ENCODE measurements at regions not wholly inside any gene's neighbourhood (a gene's known extent, or its start where the extent isn't known, plus 50 kb on each side); places are given as distances from the start of the nearest gene placed in this dataset.
"Not testable (repeated sequence)": the region's sequence is repeated elsewhere in the genome, so short reads cannot be mapped to it uniquely, and the experiment has no call there.

DNA sequence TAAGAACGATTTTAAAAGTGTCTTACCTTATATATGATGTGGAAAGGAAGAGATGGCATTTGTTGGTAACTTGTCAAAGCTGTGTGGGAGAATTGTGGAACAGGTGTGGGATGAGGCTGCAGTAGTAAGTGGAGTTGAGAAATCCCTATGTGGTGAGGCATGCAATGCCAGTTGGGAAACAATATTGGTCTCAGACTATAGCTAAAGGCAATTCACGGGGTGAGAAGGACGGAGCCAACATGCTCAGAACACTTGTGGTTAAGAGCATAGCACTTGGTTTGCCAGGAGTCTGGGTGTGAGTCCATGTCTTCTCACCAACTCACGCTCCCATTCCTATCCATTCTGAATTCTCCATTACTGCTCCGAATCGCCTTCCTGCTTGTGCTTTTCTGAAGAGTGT lies 615.6 kb upstream of the ADAMTS9 start:
- DNase-seq (ENCODE audit: low spot score), result no peak

- DNase-seq (ENCODE audit: low spot score), result no peak
These were observed 603.8 kb upstream of the ADAMTS9 start for GRCh38 chr3:65291448-65292125.

- no peak for DNase-seq (ENCODE audit: low spot score)
These were observed 601.0 kb upstream of the ADAMTS9 start for GRCh38 chr3:65288776-65289175.

GRCh38 chr3:65285956-65286355 lies 598.2 kb upstream of the ADAMTS9 start:
- no peak for DNase-seq (ENCODE audit: low spot score)

GRCh38 chr3:65284961-65285360 lies 597.2 kb upstream of the ADAMTS9 start:
- no peak for DNase-seq (ENCODE audit: low spot score)

DNA sequence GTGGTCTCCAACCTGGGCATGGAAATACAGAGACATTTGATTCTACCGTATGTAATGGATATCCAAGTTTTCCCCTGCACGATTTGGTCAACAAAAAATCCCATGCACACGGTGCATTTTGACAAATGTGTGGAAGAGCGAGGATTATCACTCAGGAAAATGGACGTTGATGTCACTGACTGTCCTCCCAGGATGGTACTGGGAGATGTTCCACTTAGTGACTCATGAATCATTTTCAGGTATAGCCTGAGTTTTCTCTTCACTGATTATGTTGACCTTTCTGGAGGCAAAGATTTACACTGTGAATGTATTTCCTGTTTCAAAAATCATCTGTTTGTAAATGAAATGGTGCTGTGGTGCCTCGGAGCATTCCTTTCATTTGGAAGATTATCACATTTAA lies 596.7 kb upstream of the ADAMTS9 start:
- DNase-seq (ENCODE audit: low spot score), result no peak

DNA sequence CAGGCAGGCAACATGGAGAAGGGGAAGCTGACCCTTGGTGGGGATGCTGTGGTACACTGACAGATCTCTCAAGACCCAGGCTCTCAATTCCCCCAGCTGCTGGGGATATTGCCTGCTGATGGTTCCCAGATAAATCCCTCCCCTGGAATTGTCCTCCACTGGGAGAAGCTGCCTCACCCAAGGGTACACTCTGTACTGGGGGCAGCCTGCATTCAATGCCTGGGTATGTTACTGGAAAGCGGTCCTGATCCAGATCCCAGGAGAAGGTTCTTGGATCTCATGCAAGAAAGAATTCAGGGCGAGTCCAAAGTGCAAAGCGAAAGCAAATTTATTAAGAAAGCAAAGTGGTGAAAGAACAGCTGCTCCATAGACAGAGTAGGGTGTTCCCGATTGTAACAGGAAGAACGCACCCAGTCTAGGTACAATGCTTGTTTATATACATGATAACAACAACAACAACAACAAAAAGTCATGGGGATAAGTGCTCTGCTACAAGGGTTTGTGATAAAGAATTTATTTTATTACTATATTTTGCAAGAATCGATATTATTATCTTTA lies 591.5 kb upstream of the ADAMTS9 start:
- no peak for DNase-seq (ENCODE audit: low spot score)

DNA sequence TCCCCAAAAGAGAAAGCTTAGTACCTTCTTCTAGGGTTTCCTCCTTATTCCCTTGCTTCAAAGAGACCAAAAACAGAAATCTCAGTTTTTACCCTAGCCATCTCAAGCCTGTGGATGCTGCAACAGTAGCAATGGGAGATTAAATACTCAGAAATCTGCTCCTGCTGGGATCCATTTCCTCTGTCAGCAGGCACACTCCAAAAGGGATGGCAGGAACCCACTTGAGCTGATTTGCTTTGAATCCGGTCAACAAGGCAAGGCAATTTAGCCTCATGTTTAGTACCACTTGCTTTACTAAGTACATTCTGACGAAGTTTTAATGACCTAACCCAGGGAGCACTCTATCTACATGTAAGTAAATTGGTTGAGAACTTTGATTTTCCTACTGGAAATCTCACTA lies 590.0 kb upstream of the ADAMTS9 start:
- peak; percentile 38 for DNase-seq (ENCODE audit: low spot score)

GRCh38 chr3:65276551-65276950 lies 588.8 kb upstream of the ADAMTS9 start:
- DNase-seq (ENCODE audit: low spot score), result no peak

DNA sequence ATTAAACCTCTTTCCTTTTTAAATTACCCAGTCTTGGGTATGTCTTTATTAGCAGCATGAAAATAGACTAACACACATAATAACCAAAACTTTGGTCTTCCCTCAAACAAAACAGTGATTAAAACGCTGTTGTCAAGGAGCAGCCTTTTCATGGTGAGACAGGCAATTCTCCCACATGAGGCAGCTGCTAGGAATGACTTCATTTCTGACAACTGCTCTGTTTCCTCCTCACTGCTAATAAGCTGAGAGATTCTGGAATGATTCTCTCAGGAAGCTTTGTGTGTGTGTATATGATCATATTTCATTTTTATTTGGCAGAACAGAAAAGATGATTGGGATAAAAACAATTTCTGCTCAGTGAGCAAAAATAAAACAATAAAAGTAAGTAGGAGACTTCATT lies 580.6 kb upstream of the ADAMTS9 start:
- DNase-seq (ENCODE audit: low spot score), result no peak

DNA sequence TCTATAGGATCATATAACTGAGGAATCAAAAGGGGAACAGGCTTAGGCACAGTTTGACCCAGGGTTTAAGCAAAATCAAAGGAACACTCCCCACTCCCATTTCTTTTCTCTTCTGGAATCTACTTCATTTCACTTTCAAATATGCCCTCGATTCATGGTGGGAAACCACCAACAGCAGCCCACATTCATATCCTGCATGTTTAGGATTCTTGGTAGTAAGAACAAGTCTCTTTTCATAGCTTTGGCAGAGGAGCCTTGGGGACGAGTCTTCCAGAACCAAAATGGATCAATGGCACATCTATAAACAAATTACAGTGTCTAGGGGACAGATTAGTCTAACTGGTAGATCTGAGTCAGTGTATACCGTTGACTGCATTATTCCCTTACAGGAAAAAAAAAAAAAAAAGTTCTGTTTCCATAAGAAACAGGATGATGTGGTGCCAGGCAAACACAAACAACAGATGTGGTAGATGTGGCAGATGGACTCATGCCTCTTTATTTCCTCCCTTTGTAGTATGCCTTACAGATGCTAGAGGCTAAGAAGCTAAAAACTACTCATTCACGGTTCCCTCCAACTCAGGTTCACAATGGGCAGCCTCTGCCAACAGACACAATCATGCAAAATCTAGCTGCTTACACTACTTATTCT lies 578.3 kb upstream of the ADAMTS9 start:
- no peak for DNase-seq (ENCODE audit: low spot score)

DNA sequence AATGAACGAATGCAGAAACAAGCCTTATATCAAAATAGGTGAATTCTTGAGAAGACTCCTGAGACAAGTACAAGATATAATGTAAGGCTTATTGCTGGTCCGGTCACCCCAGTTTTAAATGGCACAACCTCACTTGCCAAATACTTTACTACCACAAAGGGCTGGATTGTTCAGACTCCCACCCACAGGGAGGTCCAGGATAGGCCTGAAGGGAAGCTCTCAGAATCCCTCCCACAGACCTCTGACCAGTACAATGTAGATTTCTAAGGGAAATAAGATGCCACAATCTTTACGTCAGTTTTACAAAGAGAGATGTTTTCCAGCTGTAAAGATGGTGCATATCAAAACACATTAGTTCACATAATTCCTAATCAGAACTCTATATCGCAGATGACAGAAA lies 577.7 kb upstream of the ADAMTS9 start:
- DNase-seq (ENCODE audit: low spot score), result no peak

- DNase-seq (ENCODE audit: low spot score), result no peak
These were observed 574.7 kb upstream of the ADAMTS9 start for GRCh38 chr3:65262548-65262947.

GRCh38 chr3:65259946-65260345 lies 572.1 kb upstream of the ADAMTS9 start:
- no peak for DNase-seq (ENCODE audit: low spot score)

- not testable (repeated sequence) for DNase-seq (ENCODE audit: low spot score)
These were observed 565.1 kb upstream of the ADAMTS9 start for GRCh38 chr3:65252914-65253313.

DNA sequence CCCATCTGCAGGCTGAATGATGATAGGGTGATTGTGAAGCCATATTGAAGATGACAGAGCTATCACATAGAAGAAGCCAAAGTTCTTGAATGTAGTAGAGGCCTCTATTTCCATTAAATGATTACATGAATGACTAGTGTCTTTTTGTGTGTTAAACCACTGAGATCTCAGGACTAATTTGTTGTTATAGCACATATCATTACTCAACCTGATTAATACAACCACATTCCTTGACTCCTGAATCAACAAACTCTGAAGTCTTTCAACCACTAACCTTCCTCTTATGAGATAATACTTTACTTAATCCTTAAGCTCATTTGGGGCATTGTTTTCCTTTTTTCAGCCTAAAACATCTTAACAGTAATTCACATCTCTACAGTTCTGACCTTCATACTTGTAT lies 564.5 kb upstream of the ADAMTS9 start:
- no peak for DNase-seq (ENCODE audit: low spot score)

DNA sequence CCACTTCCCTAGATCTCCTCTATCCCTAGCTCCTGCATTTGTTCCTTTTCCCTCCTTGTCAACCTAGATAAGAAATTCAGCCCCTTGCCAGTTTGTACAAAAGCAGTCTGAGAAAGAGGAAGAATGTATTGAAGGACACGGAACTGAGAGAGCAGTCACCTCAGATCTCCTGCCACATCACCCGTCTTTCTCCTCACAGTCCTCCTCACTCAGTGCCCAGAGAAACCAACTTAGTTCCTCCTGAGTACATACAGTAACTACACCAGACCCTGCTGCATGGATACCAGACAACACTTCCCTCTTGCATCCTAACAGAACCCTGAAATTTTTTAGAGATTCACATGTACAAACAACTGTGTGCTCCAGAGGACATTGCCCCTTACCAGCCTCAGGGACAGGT lies 563.6 kb upstream of the ADAMTS9 start:
- no peak for DNase-seq (ENCODE audit: low spot score)

DNA sequence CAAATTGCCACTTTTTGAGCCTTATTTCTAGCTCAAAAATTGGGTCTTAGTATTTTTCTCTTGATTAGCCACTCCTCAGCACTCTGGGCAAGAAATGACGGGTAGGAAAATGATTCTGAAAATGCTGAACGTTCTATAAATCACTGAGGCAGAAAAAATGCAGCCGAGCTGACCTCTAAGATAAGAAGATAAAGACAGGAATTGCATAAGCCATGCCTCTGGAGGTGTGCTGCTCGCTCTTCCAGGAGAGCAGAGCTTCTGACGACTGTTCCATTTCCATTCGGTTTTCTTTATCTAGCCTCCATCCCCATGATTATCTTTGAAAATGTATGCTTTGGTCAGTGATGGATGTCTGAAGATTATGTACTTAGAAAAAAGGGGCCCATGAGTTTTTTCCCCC lies 558.8 kb upstream of the ADAMTS9 start:
- no peak for DNase-seq (ENCODE audit: low spot score)

GRCh38 chr3:65245133-65246063 lies 557.6 kb upstream of the ADAMTS9 start:
- DNase-seq (ENCODE audit: low spot score), result no peak

GRCh38 chr3:65240366-65240765 lies 552.6 kb upstream of the ADAMTS9 start:
- no peak for DNase-seq (ENCODE audit: low spot score)

- no peak for DNase-seq (ENCODE audit: low spot score)
These were observed 550.9 kb upstream of the ADAMTS9 start for GRCh38 chr3:65238652-65239051.

GRCh38 chr3:65234499-65234898 lies 546.7 kb upstream of the ADAMTS9 start:
- no peak for DNase-seq (ENCODE audit: low spot score)

DNA sequence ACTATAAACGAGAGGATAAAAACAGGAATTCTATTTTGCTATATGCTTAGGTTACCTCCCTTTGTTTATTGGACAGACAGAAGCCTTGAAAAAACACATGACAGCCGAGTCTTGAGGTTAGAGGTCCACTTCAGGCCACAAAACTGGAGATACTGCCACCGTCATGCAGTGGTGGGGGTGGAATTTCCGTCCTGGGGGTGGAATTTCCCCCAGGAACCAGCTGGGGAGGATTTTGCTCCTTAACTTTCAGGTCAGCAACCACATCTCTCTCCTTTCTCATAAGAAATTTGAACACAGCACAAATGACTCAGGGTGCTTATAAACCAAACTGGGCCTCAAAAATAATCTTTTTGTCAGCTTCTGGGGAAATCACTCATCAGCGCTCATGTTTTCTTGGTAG lies 545.8 kb upstream of the ADAMTS9 start:
- no peak for DNase-seq (ENCODE audit: low spot score)

Measured in cerebellar cortex (tissue), 1 donor.